ENCODE measurements at regions not wholly inside any gene's neighbourhood (a gene's known extent, or its start where the extent isn't known, plus 50 kb on each side); places are given as distances from the start of the nearest gene placed in this dataset.

DNA sequence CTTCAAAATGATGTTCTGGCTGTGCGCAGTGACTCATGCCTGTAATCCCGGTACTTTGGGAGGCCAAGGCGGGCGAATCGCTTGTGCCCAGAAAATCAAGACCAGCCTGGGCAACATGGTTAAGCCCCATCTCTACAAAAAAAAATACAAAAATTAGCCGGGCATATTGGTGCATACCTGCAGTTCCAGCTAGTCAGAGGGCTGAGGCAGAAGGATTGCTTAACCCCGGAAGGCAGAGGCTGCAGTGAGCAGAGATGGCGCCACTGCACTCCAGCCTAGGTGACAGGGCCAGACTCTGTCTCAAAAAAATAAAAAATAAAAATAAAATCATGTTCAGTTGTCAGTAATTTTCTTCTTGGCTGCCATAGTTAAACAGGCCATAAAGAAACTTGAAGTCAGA lies 245.9 kb upstream of the USP15 start:
- no peak overlapping the region for H3K18ac ChIP-seq (ENCODE audit: low read depth in 1 of 2, low read length in 2 of 2)
- no peak for DNase-seq
- no peak overlapping the region for H2BK5ac ChIP-seq (ENCODE audit: low read depth, low read length, poor library complexity, severe bottlenecking)
- H2BK15ac ChIP-seq (ENCODE audit: low read depth, poor library complexity, severe bottlenecking), result no peak overlapping the region
- no peak overlapping the region for H4K91ac ChIP-seq (ENCODE audit: low read length)
- no peak overlapping the region for H3K27ac ChIP-seq (ENCODE audit: low read length, poor library complexity, severe bottlenecking)
- H3K36me3 ChIP-seq (ENCODE audit: control insufficient read depth in 1 of 2, insufficient read depth in 2 of 2, low read depth in 1 of 2, low read length in 2 of 2), result no peaks in the 10 kb centered on the region
- no peak overlapping the region for H2BK12ac ChIP-seq (ENCODE audit: low read length in 2 of 2)
- no peak overlapping the region for H2AK5ac ChIP-seq (ENCODE audit: low read length, severe bottlenecking)
- no peak overlapping the region for H2AFZ ChIP-seq (ENCODE audit: low read depth, low read length)
- no peak overlapping the region for H3K4ac ChIP-seq (ENCODE audit: low read depth in 1 of 2, low read length in 2 of 2)
- no peak overlapping the region for H4K8ac ChIP-seq (ENCODE audit: low read length)
- no peak overlapping the region for H3K14ac ChIP-seq (ENCODE audit: low read length in 2 of 2)
- no peaks in the 10 kb centered on the region for H3K9me3 ChIP-seq (ENCODE audit: control insufficient read depth, low read length)
- H3K27me3 ChIP-seq (ENCODE audit: control insufficient read depth in 1 of 2, insufficient read depth in 1 of 2, low read length in 2 of 2), result no peaks in the 10 kb centered on the region
- H3K4me2 ChIP-seq (ENCODE audit: low read length, poor library complexity, severe bottlenecking), result no peak overlapping the region
- WGBS, result 92% methylated on average over 8 of the region's 8 CpGs
- no peak overlapping the region for H3K23ac ChIP-seq (ENCODE audit: low read length in 2 of 2)
- H3K79me1 ChIP-seq (replicated peaks; ENCODE audit: low read length, poor library complexity, severe bottlenecking), result no peaks in the 10 kb centered on the region
- H3K9ac ChIP-seq (ENCODE audit: low read length), result no peak overlapping the region
- no peaks in the 10 kb centered on the region for H3K4me1 ChIP-seq (ENCODE audit: control insufficient read depth, insufficient read depth, low read depth, low read length)
- H3K4me3 ChIP-seq (ENCODE audit: insufficient read depth in 1 of 2, low read depth in 1 of 2, low read length in 2 of 2), result no peak overlapping the region
- no peak overlapping the region for H2BK120ac ChIP-seq (ENCODE audit: low read depth, low read length)

DNA sequence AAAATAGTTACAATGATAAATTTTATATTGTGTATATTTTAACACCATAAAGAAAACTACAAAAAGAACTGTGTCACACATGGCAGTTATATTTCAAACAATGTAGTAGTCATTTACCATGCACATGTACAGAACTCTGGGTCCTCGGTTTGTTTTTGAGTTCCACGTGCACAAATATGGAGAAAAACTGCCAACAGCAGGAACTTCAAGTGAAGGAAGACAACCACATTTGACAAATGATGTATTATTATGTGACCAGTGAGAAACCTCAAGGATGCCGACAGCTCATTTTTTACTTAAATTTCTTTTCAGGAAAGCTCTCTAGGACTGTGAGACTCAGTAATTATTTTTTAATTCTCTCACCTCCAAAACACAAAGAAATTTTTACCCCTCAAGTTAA lies 244.2 kb upstream of the USP15 start:
- Histone ChIP-seq H3K27ac (ENCODE audit: low read length, poor library complexity, severe bottlenecking) (no peak overlapping the region), H3K9me3 (ENCODE audit: control insufficient read depth, low read length) (no peaks in the 10 kb centered on the region), H2AK5ac (ENCODE audit: low read length, severe bottlenecking) (no peak overlapping the region), H2AFZ (ENCODE audit: low read depth, low read length) (no peak overlapping the region), H2BK120ac (ENCODE audit: low read depth, low read length) (no peak overlapping the region), H2BK5ac (ENCODE audit: low read depth, low read length, poor library complexity, severe bottlenecking) (no peak overlapping the region), H3K4me3 (ENCODE audit: insufficient read depth in 1 of 2, low read depth in 1 of 2, low read length in 2 of 2) (no peak overlapping the region), H2BK15ac (ENCODE audit: low read depth, poor library complexity, severe bottlenecking) (no peak overlapping the region), H3K4ac (ENCODE audit: low read depth in 1 of 2, low read length in 2 of 2) (no peak overlapping the region), H3K4me2 (ENCODE audit: low read length, poor library complexity, severe bottlenecking) (no peak overlapping the region), H4K8ac (ENCODE audit: low read length) (no peak overlapping the region), H3K18ac (ENCODE audit: low read depth in 1 of 2, low read length in 2 of 2) (no peak overlapping the region), H3K14ac (ENCODE audit: low read length in 2 of 2) (no peak overlapping the region), H3K9ac (ENCODE audit: low read length) (no peak overlapping the region), H3K27me3 (ENCODE audit: control insufficient read depth in 1 of 2, insufficient read depth in 1 of 2, low read length in 2 of 2) (no peaks in the 10 kb centered on the region), H3K4me1 (ENCODE audit: control insufficient read depth, insufficient read depth, low read depth, low read length) (no peaks in the 10 kb centered on the region), H3K23ac (ENCODE audit: low read length in 2 of 2) (no peak overlapping the region), H3K79me1 (replicated peaks; ENCODE audit: low read length, poor library complexity, severe bottlenecking) (no peaks in the 10 kb centered on the region), H4K91ac (ENCODE audit: low read length) (no peak overlapping the region), H3K36me3 (ENCODE audit: control insufficient read depth in 1 of 2, insufficient read depth in 2 of 2, low read depth in 1 of 2, low read length in 2 of 2) (no peaks in the 10 kb centered on the region), H2BK12ac (ENCODE audit: low read length in 2 of 2) (no peak overlapping the region)
- no peak for DNase-seq
- WGBS, result 82% methylated on average over 3 of the region's 3 CpGs

DNA sequence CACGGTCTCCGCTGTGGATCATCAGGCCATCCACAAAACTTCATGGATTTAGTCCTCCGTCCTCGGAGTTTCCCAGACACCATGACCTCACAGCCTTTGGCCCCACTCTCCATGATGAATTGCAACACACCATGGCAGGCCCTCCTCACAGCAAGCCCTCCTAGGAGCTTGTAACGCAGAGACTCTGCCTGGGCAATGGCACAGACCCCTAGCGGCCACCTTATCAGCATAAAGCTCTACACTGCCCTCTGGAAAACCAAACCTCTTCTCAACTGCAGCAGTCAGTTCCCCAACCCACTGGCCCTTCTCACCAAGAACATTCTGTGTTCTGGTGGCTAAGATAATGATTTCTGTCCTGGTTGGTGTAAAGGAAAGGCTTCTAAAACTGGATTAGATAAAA lies 238.4 kb upstream of the USP15 start:
- H3K23ac ChIP-seq (ENCODE audit: low read length in 2 of 2), result no peak overlapping the region
- H2BK120ac ChIP-seq (ENCODE audit: low read depth, low read length), result no peak overlapping the region
- no peak overlapping the region for H2AFZ ChIP-seq (ENCODE audit: low read depth, low read length)
- H3K18ac ChIP-seq (ENCODE audit: low read depth in 1 of 2, low read length in 2 of 2), result no peak overlapping the region
- H2AK5ac ChIP-seq (ENCODE audit: low read length, severe bottlenecking), result no peak overlapping the region
- no peak overlapping the region for H3K4me2 ChIP-seq (ENCODE audit: low read length, poor library complexity, severe bottlenecking)
- H2BK15ac ChIP-seq (ENCODE audit: low read depth, poor library complexity, severe bottlenecking), result no peak overlapping the region
- no peak overlapping the region for H3K4me3 ChIP-seq (ENCODE audit: insufficient read depth in 1 of 2, low read depth in 1 of 2, low read length in 2 of 2)
- no peak overlapping the region for H4K8ac ChIP-seq (ENCODE audit: low read length)
- no peaks in the 10 kb centered on the region for H3K36me3 ChIP-seq (ENCODE audit: control insufficient read depth in 1 of 2, insufficient read depth in 2 of 2, low read depth in 1 of 2, low read length in 2 of 2)
- WGBS, result 86% methylated on average over 5 of the region's 6 CpGs
- no peak overlapping the region for H3K4ac ChIP-seq (ENCODE audit: low read depth in 1 of 2, low read length in 2 of 2)
- no peaks in the 10 kb centered on the region for H3K4me1 ChIP-seq (ENCODE audit: control insufficient read depth, insufficient read depth, low read depth, low read length)
- no peaks in the 10 kb centered on the region for H3K27me3 ChIP-seq (ENCODE audit: control insufficient read depth in 1 of 2, insufficient read depth in 1 of 2, low read length in 2 of 2)
- H3K27ac ChIP-seq (ENCODE audit: low read length, poor library complexity, severe bottlenecking), result no peak overlapping the region
- no peak overlapping the region for H4K91ac ChIP-seq (ENCODE audit: low read length)
- no peaks in the 10 kb centered on the region for H3K9me3 ChIP-seq (ENCODE audit: control insufficient read depth, low read length)
- no peak overlapping the region for H2BK5ac ChIP-seq (ENCODE audit: low read depth, low read length, poor library complexity, severe bottlenecking)
- DNase-seq, result no peak
- H2BK12ac ChIP-seq (ENCODE audit: low read length in 2 of 2), result no peak overlapping the region
- H3K79me1 ChIP-seq (replicated peaks; ENCODE audit: low read length, poor library complexity, severe bottlenecking), result no peaks in the 10 kb centered on the region
- H3K14ac ChIP-seq (ENCODE audit: low read length in 2 of 2), result no peak overlapping the region
- H3K9ac ChIP-seq (ENCODE audit: low read length), result no peak overlapping the region

DNA sequence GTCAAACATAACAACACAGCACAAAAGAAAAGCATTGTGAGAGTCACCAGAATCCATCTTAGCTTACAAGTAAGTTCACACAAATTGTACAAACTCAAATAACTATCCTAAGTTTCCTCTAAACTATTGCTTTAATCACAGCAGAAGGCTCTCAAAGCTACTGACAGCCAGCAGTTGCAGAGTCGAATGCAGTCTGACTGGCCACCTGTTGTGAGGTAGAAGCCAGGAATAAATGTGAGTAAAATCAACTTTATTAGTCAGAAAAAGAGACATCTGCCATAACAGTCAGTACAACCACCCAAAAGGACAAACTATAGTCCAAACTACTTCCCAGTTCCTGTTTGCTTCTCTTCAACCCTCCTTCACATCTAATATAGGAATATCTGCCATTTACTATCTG lies 231.7 kb upstream of the USP15 start:
- Histone ChIP-seq H3K4ac (ENCODE audit: low read depth in 1 of 2, low read length in 2 of 2) (no peak overlapping the region), H3K79me1 (replicated peaks; ENCODE audit: low read length, poor library complexity, severe bottlenecking) (no peaks in the 10 kb centered on the region), H3K36me3 (ENCODE audit: control insufficient read depth in 1 of 2, insufficient read depth in 2 of 2, low read depth in 1 of 2, low read length in 2 of 2) (no peaks in the 10 kb centered on the region), H2BK15ac (ENCODE audit: low read depth, poor library complexity, severe bottlenecking) (no peak overlapping the region), H3K14ac (ENCODE audit: low read length in 2 of 2) (no peak overlapping the region), H3K27me3 (ENCODE audit: control insufficient read depth in 1 of 2, insufficient read depth in 1 of 2, low read length in 2 of 2) (no peaks in the 10 kb centered on the region), H3K4me1 (ENCODE audit: control insufficient read depth, insufficient read depth, low read depth, low read length) (no peaks in the 10 kb centered on the region), H2BK120ac (ENCODE audit: low read depth, low read length) (no peak overlapping the region), H3K9me3 (ENCODE audit: control insufficient read depth, low read length) (no peaks in the 10 kb centered on the region), H3K4me2 (ENCODE audit: low read length, poor library complexity, severe bottlenecking) (no peak overlapping the region), H4K8ac (ENCODE audit: low read length) (no peak overlapping the region), H3K27ac (ENCODE audit: low read length, poor library complexity, severe bottlenecking) (no peak overlapping the region), H2AFZ (ENCODE audit: low read depth, low read length) (no peak overlapping the region), H2BK5ac (ENCODE audit: low read depth, low read length, poor library complexity, severe bottlenecking) (no peak overlapping the region), H3K23ac (ENCODE audit: low read length in 2 of 2) (no peak overlapping the region), H3K9ac (ENCODE audit: low read length) (no peak overlapping the region), H2BK12ac (ENCODE audit: low read length in 2 of 2) (no peak overlapping the region), H2AK5ac (ENCODE audit: low read length, severe bottlenecking) (no peak overlapping the region), H3K18ac (ENCODE audit: low read depth in 1 of 2, low read length in 2 of 2) (no peak overlapping the region), H4K91ac (ENCODE audit: low read length) (no peak overlapping the region), H3K4me3 (ENCODE audit: insufficient read depth in 1 of 2, low read depth in 1 of 2, low read length in 2 of 2) (no peak overlapping the region)
- no peak for DNase-seq
- no CpG with 5 or more reads among the region's 1 CpG for WGBS

All from mesenchymal stem cell (in vitro differentiated cells and primary cell).